ENCODE measurements at regions not wholly inside any gene's neighbourhood (a gene's known extent, or its start where the extent isn't known, plus 50 kb on each side); places are given as distances from the start of the nearest gene placed in this dataset.

- Mint-ChIP-seq H3K27me3 (ENCODE audit: low read depth) (no peaks in the 10 kb centered on the region), H3K4me3 (no peak overlapping the region), H3K27ac (no peak overlapping the region), H3K36me3 (no peaks in the 10 kb centered on the region), H3K9me3 (no peaks in the 10 kb centered on the region), H3K4me1 (no peaks in the 10 kb centered on the region)
- TF ChIP-seq ZNF281 (CRISPR knock-in tag; IDR thresholded peaks at IDR 0.05) = no peak
- no peak for TF ChIP-seq HMGXB4 (CRISPR knock-in tag; IDR thresholded peaks at IDR 0.05)
- TF ChIP-seq SOX15 (CRISPR knock-in tag; IDR thresholded peaks at IDR 0.05) = no peak
- no peak for TF ChIP-seq FOXJ3 (CRISPR knock-in tag; IDR thresholded peaks at IDR 0.05; ENCODE audit: borderline replicate concordance)
- TF ChIP-seq ZBTB21 (CRISPR knock-in tag; IDR thresholded peaks at IDR 0.05; ENCODE audit: borderline replicate concordance) = no peak
- CTCF ChIA-PET = no interaction called here
- POLR2A ChIA-PET = no interaction called here
- ATAC-seq (no peak), DNase-seq (ENCODE audit: low spot score) (no peak)
Observed at GRCh38 chr2:78646533-78647364, 378.8 kb upstream of the REG3G start.

- DNase-seq (ENCODE audit: low spot score) (no peak), ATAC-seq (no peak)
- no peaks in the 10 kb centered on the region for H3K9me3 Mint-ChIP-seq
- H3K4me1 Mint-ChIP-seq = no peaks in the 10 kb centered on the region
- CTCF ChIA-PET = no interaction called here
- no peak overlapping the region for H3K4me3 Mint-ChIP-seq
- H3K27me3 Mint-ChIP-seq (ENCODE audit: low read depth) = no peaks in the 10 kb centered on the region
- no peak overlapping the region for H3K27ac Mint-ChIP-seq
- POLR2A ChIA-PET = no interaction called here
- no peak for TF ChIP-seq PRDM15 (CRISPR knock-in tag; IDR thresholded peaks at IDR 0.05)
- no peak for TF ChIP-seq KAT7 (CRISPR knock-in tag; IDR thresholded peaks at IDR 0.05; ENCODE audit: borderline replicate concordance)
- TF ChIP-seq ZNF219 (CRISPR knock-in tag; IDR thresholded peaks at IDR 0.05; ENCODE audit: borderline replicate concordance) = no peak
- no peak for TF ChIP-seq MAX (CRISPR knock-in tag; IDR thresholded peaks at IDR 0.05)
- TF ChIP-seq FOXK1 (CRISPR knock-in tag; IDR thresholded peaks at IDR 0.05) = no peak
- no peak for TF ChIP-seq NFE2L1 (CRISPR knock-in tag; IDR thresholded peaks at IDR 0.05)
- TF ChIP-seq MLX (CRISPR knock-in tag; IDR thresholded peaks at IDR 0.05) = no peak
- no peak for TF ChIP-seq ZNF512 (CRISPR knock-in tag; IDR thresholded peaks at IDR 0.05; ENCODE audit: borderline replicate concordance)
- TF ChIP-seq ZBTB21 (CRISPR knock-in tag; IDR thresholded peaks at IDR 0.05; ENCODE audit: borderline replicate concordance) = no peak
- no peak for TF ChIP-seq ZNF671 (CRISPR knock-in tag; IDR thresholded peaks at IDR 0.05)
- no peak for TF ChIP-seq TEAD4 (CRISPR knock-in tag; IDR thresholded peaks at IDR 0.05)
- no peak for TF ChIP-seq NFYB (CRISPR knock-in tag; conservative IDR thresholded peaks at IDR 0.05; ENCODE audit: low read depth)
- TF ChIP-seq IRF1 (CRISPR knock-in tag; IDR thresholded peaks at IDR 0.05) = no peak
- no peak for TF ChIP-seq CTCF (IDR thresholded peaks at IDR 0.05)
- TF ChIP-seq HMGA2 (CRISPR knock-in tag; IDR thresholded peaks at IDR 0.05) = no peak
- no peaks in the 10 kb centered on the region for H3K36me3 Mint-ChIP-seq
Observed at GRCh38 chr2:78648558-78648957, 376.9 kb upstream of the REG3G start.
